ENCODE measurements at regions not wholly inside any gene's neighbourhood (a gene's known extent, or its start where the extent isn't known, plus 50 kb on each side); places are given as distances from the start of the nearest gene placed in this dataset.

DNA sequence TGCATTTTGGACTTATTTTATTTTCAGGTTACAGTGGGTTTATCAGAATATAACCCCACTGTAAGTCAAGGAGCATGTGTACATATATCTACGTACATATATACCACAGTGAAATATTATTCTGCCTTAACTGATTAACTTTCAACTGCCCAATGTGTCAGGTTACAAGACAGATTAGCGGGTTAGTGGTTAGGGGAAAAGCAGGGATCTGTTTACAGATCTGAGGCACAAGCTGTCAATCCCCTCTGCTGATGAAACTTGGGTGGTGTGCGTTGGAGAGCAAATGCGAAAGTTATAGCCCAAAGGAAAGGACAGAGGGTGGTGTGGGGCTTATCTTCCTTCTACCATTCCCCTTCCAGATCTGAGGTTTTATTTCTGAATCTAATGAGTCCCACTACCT, 238.2 kb upstream of the KCNK2 start:
- Mint-ChIP-seq H3K9me3 (peaks cover 3% of the 10 kb centered on the region), H3K27ac (no peak overlapping the region), H3K27me3 (ENCODE audit: low read depth) (no peaks in the 10 kb centered on the region), H3K4me1 (peaks cover 7% of the 10 kb centered on the region), H3K4me3 (no peak overlapping the region), H3K36me3 (no peaks in the 10 kb centered on the region)
- TF ChIP-seq CREM (CRISPR knock-in tag; IDR thresholded peaks at IDR 0.05): no peak
- no peak for TF ChIP-seq JAZF1 (CRISPR knock-in tag; IDR thresholded peaks at IDR 0.05)
- no peak for TF ChIP-seq ZNF423 (CRISPR knock-in tag; IDR thresholded peaks at IDR 0.05)
- no peak for TF ChIP-seq AR (CRISPR knock-in tag; IDR thresholded peaks at IDR 0.05)
- TF ChIP-seq ATF1 (CRISPR knock-in tag; IDR thresholded peaks at IDR 0.05): no peak
- no peak for TF ChIP-seq ESRRA (CRISPR knock-in tag; IDR thresholded peaks at IDR 0.05; ENCODE audit: borderline replicate concordance)
- no peak for TF ChIP-seq ZNF121 (CRISPR knock-in tag; IDR thresholded peaks at IDR 0.05)
- TF ChIP-seq NR3C1 (CRISPR knock-in tag; conservative IDR thresholded peaks at IDR 0.05; ENCODE audit: low read depth): no peak
- no peak for TF ChIP-seq ZBTB43 (CRISPR knock-in tag; IDR thresholded peaks at IDR 0.05)
- TF ChIP-seq PREB (CRISPR knock-in tag; IDR thresholded peaks at IDR 0.05; ENCODE audit: borderline replicate concordance): no peak
- TF ChIP-seq ZNF396 (CRISPR knock-in tag; IDR thresholded peaks at IDR 0.05; ENCODE audit: borderline replicate concordance): no peak
- no peak for TF ChIP-seq GRHL2 (CRISPR knock-in tag; IDR thresholded peaks at IDR 0.05; ENCODE audit: insufficient replicate concordance, severe bottlenecking)
- no peak for TF ChIP-seq GTF2I (CRISPR knock-in tag; conservative IDR thresholded peaks at IDR 0.05)
- TF ChIP-seq NR1H2 (CRISPR knock-in tag; IDR thresholded peaks at IDR 0.05): no peak
- no peak for TF ChIP-seq OVOL2 (CRISPR knock-in tag; IDR thresholded peaks at IDR 0.05; ENCODE audit: borderline replicate concordance)
- TF ChIP-seq ZNF416 (CRISPR knock-in tag; IDR thresholded peaks at IDR 0.05): no peak
- TF ChIP-seq MLX (CRISPR knock-in tag; IDR thresholded peaks at IDR 0.05): no peak
- POLR2A ChIA-PET: no interaction called here
- CTCF ChIA-PET: no interaction called here
- DNase-seq (ENCODE audit: low spot score) (no peak), ATAC-seq (no peak)

- no peak for ATAC-seq
- CTCF ChIA-PET: no interaction called here
Measured at GRCh38 chr1:214846276-214846675, 236.3 kb upstream of the KCNK2 start.

More at GRCh38 chr1:214846276-214846675, 236.3 kb upstream of the KCNK2 start:
- peaks cover 19% of the 10 kb centered on the region for H3K9me3 Mint-ChIP-seq
- POLR2A ChIA-PET: no interaction called here
- H3K4me3 Mint-ChIP-seq: no peak overlapping the region
- H3K27me3 Mint-ChIP-seq (ENCODE audit: low read depth): no peaks in the 10 kb centered on the region
- peaks cover 7% of the 10 kb centered on the region for H3K36me3 Mint-ChIP-seq
- TF ChIP-seq OVOL2 (CRISPR knock-in tag; IDR thresholded peaks at IDR 0.05; ENCODE audit: borderline replicate concordance) (no peak), ZNF532 (CRISPR knock-in tag; IDR thresholded peaks at IDR 0.05; ENCODE audit: borderline replicate concordance) (no peak), HMGXB4 (CRISPR knock-in tag; IDR thresholded peaks at IDR 0.05) (no peak), GABPB1 (CRISPR knock-in tag; IDR thresholded peaks at IDR 0.05) (no peak), ZNF121 (CRISPR knock-in tag; IDR thresholded peaks at IDR 0.05) (no peak), E2F1 (CRISPR knock-in tag; IDR thresholded peaks at IDR 0.05) (no peak), TEAD4 (CRISPR knock-in tag; IDR thresholded peaks at IDR 0.05) (no peak)
- no peak overlapping the region for H3K27ac Mint-ChIP-seq
- peaks cover 7% of the 10 kb centered on the region for H3K4me1 Mint-ChIP-seq
- no peak for DNase-seq (ENCODE audit: low spot score)

All from WTC11 (cell line).